B cell (primary cell): ENCODE measurements at regions not wholly inside any gene's neighbourhood (a gene's known extent, or its start where the extent isn't known, plus 50 kb on each side); places are given as distances from the start of the nearest gene placed in this dataset.

Experiments
- CTCF ChIP-seq: fragments of 200-600 bp; IDR thresholded peaks from one replicate; pipeline ENCODE4 v1.8.0; 2022; ENCODE audit warnings: antibody characterized with exemption, mild to moderate bottlenecking
- EZH2 ChIP-seq: IDR thresholded peaks from 2 replicates; pipeline ENCODE4 v1.6.1; 2012; ENCODE audit warnings: borderline replicate concordance, low read depth, mild to moderate bottlenecking, moderate library complexity, low read length; ENCODE audit not compliant: insufficient read depth, poor library complexity, severe bottlenecking

GRCh38 chr12:124411953-124412645 lies 117.2 kb downstream of the RFLNA start:
- TF ChIP-seq CTCF = no peak
- TF ChIP-seq EZH2 = no peak
